ENCODE measurements at regions not wholly inside any gene's neighbourhood (a gene's known extent, or its start where the extent isn't known, plus 50 kb on each side); places are given as distances from the start of the nearest gene placed in this dataset.

DNA sequence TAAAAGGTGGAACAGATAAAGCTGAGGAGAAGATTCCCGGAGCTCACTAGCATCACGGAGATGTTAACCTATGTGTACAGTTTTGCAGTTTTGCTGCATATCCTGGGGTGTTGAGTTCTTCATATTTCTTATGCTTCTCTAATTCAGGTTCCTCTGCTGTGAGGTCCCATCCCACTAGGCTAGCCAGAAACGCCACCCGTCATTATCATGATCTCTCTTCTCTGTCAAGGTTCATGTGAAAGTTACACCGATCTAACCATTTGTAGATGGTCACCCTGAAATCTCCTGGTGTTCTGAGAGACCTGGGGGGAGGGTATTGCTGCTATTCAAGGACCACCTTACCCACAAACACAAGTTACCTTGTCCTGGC, 136.3 kb downstream of the CCDC71L start:
- Histone ChIP-seq H4K20me1 (ENCODE audit: insufficient read depth) (no peaks in the 10 kb centered on the region), H3K27ac (no peak overlapping the region), H3K79me2 (ENCODE audit: insufficient read depth, low read depth) (no peaks in the 10 kb centered on the region), H3K4me2 (no peak overlapping the region), H2AFZ (ENCODE audit: low read depth) (no peak overlapping the region), H3K9ac (no peak overlapping the region), H3K36me3 (ENCODE audit: insufficient read depth) (no peaks in the 10 kb centered on the region), H3K4me3 (IDR thresholded peaks at IDR 0.05; ENCODE audit: insufficient read depth, low read depth, low read length) (no peak overlapping the region), H3K4me1 (ENCODE audit: low read depth, poor library complexity, severe bottlenecking) (no peaks in the 10 kb centered on the region), H3K27me3 (ENCODE audit: insufficient read depth, low read depth) (no peaks in the 10 kb centered on the region)
- TF ChIP-seq, protein P1, sequence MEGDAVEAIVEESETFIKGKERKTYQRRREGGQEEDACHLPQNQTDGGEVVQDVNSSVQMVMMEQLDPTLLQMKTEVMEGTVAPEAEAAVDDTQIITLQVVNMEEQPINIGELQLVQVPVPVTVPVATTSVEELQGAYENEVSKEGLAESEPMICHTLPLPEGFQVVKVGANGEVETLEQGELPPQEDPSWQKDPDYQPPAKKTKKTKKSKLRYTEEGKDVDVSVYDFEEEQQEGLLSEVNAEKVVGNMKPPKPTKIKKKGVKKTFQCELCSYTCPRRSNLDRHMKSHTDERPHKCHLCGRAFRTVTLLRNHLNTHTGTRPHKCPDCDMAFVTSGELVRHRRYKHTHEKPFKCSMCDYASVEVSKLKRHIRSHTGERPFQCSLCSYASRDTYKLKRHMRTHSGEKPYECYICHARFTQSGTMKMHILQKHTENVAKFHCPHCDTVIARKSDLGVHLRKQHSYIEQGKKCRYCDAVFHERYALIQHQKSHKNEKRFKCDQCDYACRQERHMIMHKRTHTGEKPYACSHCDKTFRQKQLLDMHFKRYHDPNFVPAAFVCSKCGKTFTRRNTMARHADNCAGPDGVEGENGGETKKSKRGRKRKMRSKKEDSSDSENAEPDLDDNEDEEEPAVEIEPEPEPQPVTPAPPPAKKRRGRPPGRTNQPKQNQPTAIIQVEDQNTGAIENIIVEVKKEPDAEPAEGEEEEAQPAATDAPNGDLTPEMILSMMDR (conservative IDR thresholded peaks at IDR 0.05; ENCODE audit: low read depth, low read length): no peak

DNA sequence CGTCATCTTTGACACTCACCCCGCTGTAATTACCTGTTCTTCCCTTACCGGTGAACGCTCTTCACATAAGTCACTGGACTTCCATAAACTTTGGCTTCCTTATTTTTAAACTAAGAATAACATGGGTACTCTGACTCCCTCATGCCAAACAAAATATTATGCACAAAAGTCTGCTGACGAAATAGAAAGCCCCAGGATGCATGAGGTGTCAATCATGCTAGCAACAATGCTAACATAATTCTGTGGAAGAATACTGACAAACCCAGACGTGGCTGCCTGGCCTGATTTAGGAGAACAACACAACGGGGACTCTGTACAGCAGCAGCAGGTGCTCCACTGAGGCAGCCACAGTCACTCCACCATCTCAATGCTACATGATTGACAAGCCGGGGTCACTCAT, 137.5 kb downstream of the CCDC71L start:
- H3K4me1 ChIP-seq (ENCODE audit: low read depth, poor library complexity, severe bottlenecking): no peaks in the 10 kb centered on the region
- H4K20me1 ChIP-seq (ENCODE audit: insufficient read depth): no peaks in the 10 kb centered on the region
- H3K4me3 ChIP-seq (IDR thresholded peaks at IDR 0.05; ENCODE audit: insufficient read depth, low read depth, low read length): no peak overlapping the region
- no peak overlapping the region for H2AFZ ChIP-seq (ENCODE audit: low read depth)
- H3K36me3 ChIP-seq (ENCODE audit: insufficient read depth): no peaks in the 10 kb centered on the region
- TF ChIP-seq, protein P1 (conservative IDR thresholded peaks at IDR 0.05; ENCODE audit: low read depth, low read length): no peak
- no peak overlapping the region for H3K9ac ChIP-seq
- H3K4me2 ChIP-seq: no peak overlapping the region
- no peaks in the 10 kb centered on the region for H3K79me2 ChIP-seq (ENCODE audit: insufficient read depth, low read depth)
- H3K27ac ChIP-seq: no peak overlapping the region
- no peaks in the 10 kb centered on the region for H3K27me3 ChIP-seq (ENCODE audit: insufficient read depth, low read depth)

DNA sequence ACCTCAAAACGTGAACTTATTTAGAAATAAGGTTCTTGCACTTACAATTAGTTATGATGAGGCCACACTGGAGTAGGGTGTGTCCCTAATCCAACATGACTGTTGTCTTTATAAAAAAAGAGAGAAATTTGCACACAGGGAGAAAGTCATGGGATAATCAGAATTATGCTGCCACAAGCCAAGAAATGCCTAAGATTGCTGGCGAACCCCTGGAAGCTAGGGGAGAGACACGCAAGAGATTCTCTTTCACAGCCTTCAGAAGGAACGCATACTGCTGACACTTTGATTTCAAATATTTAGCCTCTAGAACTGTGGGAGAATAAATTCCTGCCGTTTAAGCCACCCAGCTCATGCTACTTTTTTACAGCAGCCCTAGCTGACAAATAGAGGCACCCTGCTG, 138.3 kb downstream of the CCDC71L start:
- TF ChIP-seq, protein P1 (conservative IDR thresholded peaks at IDR 0.05; ENCODE audit: low read depth, low read length): no peak
- H3K27ac ChIP-seq: no peak overlapping the region
- no peak overlapping the region for H3K9ac ChIP-seq
- no peak overlapping the region for H3K4me3 ChIP-seq (IDR thresholded peaks at IDR 0.05; ENCODE audit: insufficient read depth, low read depth, low read length)
- H2AFZ ChIP-seq (ENCODE audit: low read depth): no peak overlapping the region
- H3K27me3 ChIP-seq (ENCODE audit: insufficient read depth, low read depth): no peaks in the 10 kb centered on the region
- H3K4me2 ChIP-seq: no peak overlapping the region
- H4K20me1 ChIP-seq (ENCODE audit: insufficient read depth): no peaks in the 10 kb centered on the region
- no peaks in the 10 kb centered on the region for H3K4me1 ChIP-seq (ENCODE audit: low read depth, poor library complexity, severe bottlenecking)
- no peaks in the 10 kb centered on the region for H3K79me2 ChIP-seq (ENCODE audit: insufficient read depth, low read depth)
- no peaks in the 10 kb centered on the region for H3K36me3 ChIP-seq (ENCODE audit: insufficient read depth)

DNA sequence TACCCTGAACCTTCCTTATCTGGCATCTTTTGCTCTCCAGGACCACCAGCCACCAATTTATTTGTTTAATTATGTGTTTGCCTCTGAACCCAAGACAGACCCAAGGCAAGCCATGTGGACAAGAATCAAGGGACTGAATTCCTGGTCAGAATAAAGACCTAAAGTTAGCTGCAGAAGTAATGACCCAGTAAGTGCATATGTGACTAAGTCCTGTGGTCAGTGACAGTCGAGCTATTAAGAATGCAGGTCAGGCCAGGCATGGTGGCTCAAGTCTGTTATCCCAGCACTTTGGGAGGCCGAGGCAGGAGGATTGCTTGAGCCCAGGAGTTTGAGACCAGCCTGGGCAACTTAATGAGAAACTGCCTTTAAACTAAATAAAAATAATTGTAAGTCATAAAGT, 139.4 kb downstream of the CCDC71L start:
- TF ChIP-seq, protein P1 (conservative IDR thresholded peaks at IDR 0.05; ENCODE audit: low read depth, low read length): no peak

More for the DNA sequence above, 139.4 kb downstream of the CCDC71L start:
- no peak overlapping the region for H3K4me3 ChIP-seq (IDR thresholded peaks at IDR 0.05; ENCODE audit: insufficient read depth, low read depth, low read length)
- no peak overlapping the region for H3K4me2 ChIP-seq
- no peak overlapping the region for H3K27ac ChIP-seq
- no peaks in the 10 kb centered on the region for H3K4me1 ChIP-seq (ENCODE audit: low read depth, poor library complexity, severe bottlenecking)
- H3K27me3 ChIP-seq (ENCODE audit: insufficient read depth, low read depth): no peaks in the 10 kb centered on the region
- H3K36me3 ChIP-seq (ENCODE audit: insufficient read depth): no peaks in the 10 kb centered on the region
- no peaks in the 10 kb centered on the region for H3K79me2 ChIP-seq (ENCODE audit: insufficient read depth, low read depth)
- H3K9ac ChIP-seq: no peak overlapping the region
- H4K20me1 ChIP-seq (ENCODE audit: insufficient read depth): no peaks in the 10 kb centered on the region
- H2AFZ ChIP-seq (ENCODE audit: low read depth): no peak overlapping the region
